Astrocyte (in vitro differentiated cells and primary cell): ENCODE measurements at regions not wholly inside any gene's neighbourhood (a gene's known extent, or its start where the extent isn't known, plus 50 kb on each side); places are given as distances from the start of the nearest gene placed in this dataset.

ENCODE experiments used
- DNase-seq: peaks from one replicate; pipeline ENCODE4 v3.0.0-alpha.2; 2010; ENCODE audit warnings: low read depth
- FAIRE-seq: peaks from 2 replicates; lab custom pipeline; 2011; peaks lifted over from hg19 to GRCh38; lab: Jason Lieb, UNC
- H2AFZ ChIP-seq: 2 replicates; pipeline ENCODE4 v1.6.0; 2012; ENCODE audit warnings: low read depth, low read length, inconsistent platforms
- H3K27ac ChIP-seq: 2 replicates; pipeline ENCODE4 v1.5.1; 2011; ENCODE audit warnings: low read depth, low read length, inconsistent platforms
- H3K27me3 ChIP-seq: 2 replicates; pipeline ENCODE4 v1.6.0; 2011; ENCODE audit warnings: low read length, inconsistent platforms; ENCODE audit not compliant: insufficient read depth
- H3K36me3 ChIP-seq: 2 replicates; pipeline ENCODE4 v1.5.1; 2011; ENCODE audit warnings: low read length, inconsistent platforms; ENCODE audit not compliant: insufficient read depth
- H3K4me1 ChIP-seq: 2 replicates; pipeline ENCODE4 v1.5.1; 2011; ENCODE audit warnings: low read length, inconsistent platforms; ENCODE audit not compliant: insufficient read depth
- H3K4me2 ChIP-seq: 2 replicates; pipeline ENCODE4 v1.6.0; 2012; ENCODE audit warnings: low read length, inconsistent platforms
- H3K4me3 ChIP-seq: 2 replicates; pipeline ENCODE4 v1.5.1; 2011; ENCODE audit warnings: low read depth, mild to moderate bottlenecking, low read length, inconsistent platforms; ENCODE audit not compliant: insufficient read depth
- H3K79me2 ChIP-seq: 2 replicates; pipeline ENCODE4 v1.6.0; 2012; ENCODE audit warnings: mild to moderate bottlenecking, low read length, inconsistent platforms; ENCODE audit not compliant: insufficient read depth
- H3K9ac ChIP-seq: 2 replicates; pipeline ENCODE4 v1.6.0; 2012; ENCODE audit warnings: mild to moderate bottlenecking, low read length, inconsistent platforms
- H3K9me3 ChIP-seq: 2 replicates; pipeline ENCODE4 v1.5.1; 2012; ENCODE audit warnings: low read depth, mild to moderate bottlenecking, low read length, inconsistent platforms; ENCODE audit not compliant: insufficient read depth
- H4K20me1 ChIP-seq: 2 replicates; pipeline ENCODE4 v1.6.0; 2012; ENCODE audit warnings: low read length, inconsistent platforms; ENCODE audit not compliant: insufficient read depth
- H3K27ac Mint-ChIP-seq: one replicate; pipeline ENCODE4 v1.8.0; 2021; ENCODE audit warnings: mild to moderate bottlenecking, mixed read lengths; ENCODE audit not compliant: unreplicated experiment
- H3K27me3 Mint-ChIP-seq: one replicate; pipeline ENCODE4 v1.8.0; 2021; ENCODE audit warnings: low read depth, mixed read lengths; ENCODE audit not compliant: unreplicated experiment
- H3K36me3 Mint-ChIP-seq: one replicate; pipeline ENCODE4 v1.8.0; 2021; ENCODE audit warnings: low read depth, mixed read lengths; ENCODE audit not compliant: unreplicated experiment
- H3K4me1 Mint-ChIP-seq: one replicate; pipeline ENCODE4 v1.8.0; 2021; ENCODE audit warnings: low read depth, mixed read lengths; ENCODE audit not compliant: unreplicated experiment
- H3K4me3 Mint-ChIP-seq: one replicate; pipeline ENCODE4 v1.8.0; 2021; ENCODE audit warnings: mild to moderate bottlenecking, moderate library complexity, mixed read lengths; ENCODE audit not compliant: unreplicated experiment
- H3K9me3 Mint-ChIP-seq: one replicate; pipeline ENCODE4 v1.8.0; 2021; ENCODE audit warnings: mild to moderate bottlenecking, mixed read lengths; ENCODE audit not compliant: unreplicated experiment
- CTCF ChIP-seq: IDR thresholded peaks from 2 replicates; pipeline ENCODE4 v1.5.1; 2011; ENCODE audit warnings: low read depth, mild to moderate bottlenecking, inconsistent platforms, low read length, moderate library complexity; ENCODE audit not compliant: insufficient read depth
- EZH2 ChIP-seq: IDR thresholded peaks from 2 replicates; pipeline ENCODE4 v1.6.1; 2012; ENCODE audit warnings: mild to moderate bottlenecking, low read length, inconsistent platforms; ENCODE audit not compliant: insufficient read depth

- H3K36me3 Mint-ChIP-seq: no peaks in the 10 kb centered on the region
- no peaks in the 10 kb centered on the region for H3K4me1 Mint-ChIP-seq
- H3K79me2 ChIP-seq: no peaks in the 10 kb centered on the region
- H2AFZ ChIP-seq: no peak overlapping the region
- H3K27ac Mint-ChIP-seq: no peak overlapping the region
- no peak overlapping the region for H3K27ac ChIP-seq
- no peaks in the 10 kb centered on the region for H3K4me1 ChIP-seq
- H3K27me3 ChIP-seq: no peaks in the 10 kb centered on the region
- H3K4me3 Mint-ChIP-seq: no peak overlapping the region
- H3K4me3 ChIP-seq: no peak overlapping the region
- H3K9ac ChIP-seq: no peak overlapping the region
- H3K9me3 ChIP-seq: no peaks in the 10 kb centered on the region
- no peaks in the 10 kb centered on the region for H4K20me1 ChIP-seq
- FAIRE-seq (no peak), DNase-seq (no peak)
- H3K27me3 Mint-ChIP-seq: no peaks in the 10 kb centered on the region
- H3K9me3 Mint-ChIP-seq: no peaks in the 10 kb centered on the region
- no peaks in the 10 kb centered on the region for H3K36me3 ChIP-seq
- no peak overlapping the region for H3K4me2 ChIP-seq
- no peak for TF ChIP-seq CTCF
- no peak for TF ChIP-seq EZH2
These were observed 959.8 kb upstream of the TSPY4 start for GRCh38 chrY:8377491-8377890.

GRCh38 chrY:8379800-8380199 is 957.5 kb upstream of the TSPY4 start:
- Mint-ChIP-seq H3K4me1 (no peaks in the 10 kb centered on the region), H3K36me3 (no peaks in the 10 kb centered on the region), H3K9me3 (no peaks in the 10 kb centered on the region), H3K27me3 (no peaks in the 10 kb centered on the region), H3K4me3 (no peak overlapping the region), H3K27ac (no peak overlapping the region)
- no peak overlapping the region for H3K9ac ChIP-seq
- no peak for DNase-seq
- H3K36me3 ChIP-seq: no peaks in the 10 kb centered on the region
- H3K4me1 ChIP-seq: no peaks in the 10 kb centered on the region
- no peaks in the 10 kb centered on the region for H3K9me3 ChIP-seq
- no peak overlapping the region for H3K4me2 ChIP-seq
- FAIRE-seq: no peak
- H2AFZ ChIP-seq: no peak overlapping the region
- H3K79me2 ChIP-seq: no peaks in the 10 kb centered on the region
- no peaks in the 10 kb centered on the region for H3K27me3 ChIP-seq
- no peak overlapping the region for H3K27ac ChIP-seq
- no peak overlapping the region for H3K4me3 ChIP-seq
- no peaks in the 10 kb centered on the region for H4K20me1 ChIP-seq
- no peak for TF ChIP-seq CTCF
- no peak for TF ChIP-seq EZH2

- no peaks in the 10 kb centered on the region for H3K27me3 Mint-ChIP-seq
- Histone ChIP-seq H3K79me2 (no peaks in the 10 kb centered on the region), H3K9me3 (no peaks in the 10 kb centered on the region), H3K36me3 (no peaks in the 10 kb centered on the region), H4K20me1 (no peaks in the 10 kb centered on the region), H3K27ac (no peak overlapping the region), H3K9ac (no peak overlapping the region), H3K4me1 (no peaks in the 10 kb centered on the region), H3K4me2 (no peak overlapping the region), H3K4me3 (no peak overlapping the region), H2AFZ (no peak overlapping the region), H3K27me3 (no peaks in the 10 kb centered on the region)
- H3K27ac Mint-ChIP-seq: no peak overlapping the region
- no peaks in the 10 kb centered on the region for H3K9me3 Mint-ChIP-seq
- no peak for FAIRE-seq
- DNase-seq: no peak
- TF ChIP-seq CTCF (no peak), EZH2 (no peak)
- no peaks in the 10 kb centered on the region for H3K36me3 Mint-ChIP-seq
- H3K4me1 Mint-ChIP-seq: no peaks in the 10 kb centered on the region
- H3K4me3 Mint-ChIP-seq: no peak overlapping the region
These were observed 955.8 kb upstream of the TSPY4 start for GRCh38 chrY:8381425-8381824.
